A549 (cell line): ENCODE measurements at regions not wholly inside any gene's neighbourhood (a gene's known extent, or its start where the extent isn't known, plus 50 kb on each side); places are given as distances from the start of the nearest gene placed in this dataset.

Experiments
- CTCF ChIP-seq: fragments of >200 bp; sonication (Bioruptor Twin); formaldehyde crosslinking; IDR thresholded peaks from 3 replicates; pipeline ENCODE4 v1.5.1; 2016
- EP300 ChIP-seq, 2 experiments: fragments of >200 bp; sonication (Bioruptor Twin); formaldehyde crosslinking; IDR thresholded peaks; 2 replicates in 1 of 2; 3 replicates in 1 of 2; pipeline ENCODE4 v1.6.1; 2016 to 2017
- HDAC2 ChIP-seq: fragments of 200-600 bp; sonication (generic); IDR thresholded peaks from 2 replicates; pipeline ENCODE4 v1.6.1; 2016
- HOXB5 ChIP-seq: fragments of 250-450 bp; sonication (Bioruptor Pico); IDR thresholded peaks from 2 replicates; pipeline ENCODE4 v1.5.0; 2020; ENCODE audit warnings: mild to moderate bottlenecking, moderate library complexity
- JUN ChIP-seq, 2 experiments: fragments of >200 bp; sonication (Bioruptor Twin); formaldehyde crosslinking; IDR thresholded peaks; 2 replicates in 1 of 2; 3 replicates in 1 of 2; pipeline ENCODE4 v1.6.1; 2016 to 2017
- MAFK ChIP-seq: fragments of 450-650 bp; IDR thresholded peaks from 2 replicates; pipeline ENCODE4 v1.6.1; 2014; ENCODE audit not compliant: partially characterized antibody
- POLR2A ChIP-seq: IDR thresholded peaks from 2 replicates; pipeline ENCODE4 v1.6.1; 2012; ENCODE audit warnings: mild to moderate bottlenecking, low read length
- RAD21 ChIP-seq, 2 experiments: fragments of >200 bp in 1 of 2; sonication (Bioruptor Twin) in 1 of 2; formaldehyde crosslinking in 1 of 2; IDR thresholded peaks in 1 of 2; conservative IDR thresholded peaks in 1 of 2; 2 replicates in 1 of 2; 3 replicates in 1 of 2; pipeline ENCODE4 v1.6.1; 2012 to 2018; ENCODE audit warnings: inconsistent platforms in 1 of 2
- RARB ChIP-seq: fragments of 250-450 bp; sonication (Bioruptor Pico); IDR thresholded peaks from 2 replicates; pipeline ENCODE4 v1.8.0; 2021; ENCODE audit warnings: mild to moderate bottlenecking, moderate library complexity
- REST ChIP-seq: fragments of 200-600 bp; sonication (generic); IDR thresholded peaks from 2 replicates; pipeline ENCODE4 v1.6.1; 2016; ENCODE audit warnings: antibody characterized with exemption, mild to moderate bottlenecking, moderate library complexity

- TF ChIP-seq RAD21 (conservative IDR thresholded peaks at IDR 0.05 in 1 of 2, IDR thresholded peaks at IDR 0.05 in 1 of 2) (no peak), EP300 (IDR thresholded peaks at IDR 0.05) (no peak), REST (no peak), MAFK (no peak), HDAC2 (no peak), POLR2A (no peak), CTCF (no peak), HOXB5 (CRISPR knock-in tag) (no peak), JUN (IDR thresholded peaks at IDR 0.05) (no peak), RARB (no peak)
Observed at GRCh38 chr9:86655147-86655546, 292.2 kb downstream of the GAS1 start.
